ENCODE measurements at regions not wholly inside any gene's neighbourhood (a gene's known extent, or its start where the extent isn't known, plus 50 kb on each side); places are given as distances from the start of the nearest gene placed in this dataset.
"Not testable (repeated sequence)": the region's sequence is repeated elsewhere in the genome, so short reads cannot be mapped to it uniquely, and the experiment has no call there.

- Mint-ChIP-seq H3K27me3 (ENCODE audit: low read depth) (no peaks in the 10 kb centered on the region), H3K36me3 (ENCODE audit: low read depth) (peaks cover 10% of the 10 kb centered on the region), H3K27ac (no peak overlapping the region), H3K4me1 (ENCODE audit: low read depth) (peaks cover 17% of the 10 kb centered on the region), H3K4me3 (no peak overlapping the region), H3K9me3 (ENCODE audit: insufficient read depth) (peaks cover 12% of the 10 kb centered on the region)
- ChIA-PET CTCF (no interaction called here), POLR2A (no interaction called here)
- DNase-seq (no peak), ATAC-seq (no peak)
Measured at GRCh38 chrX:42414057-42414456, 363.9 kb downstream of the PPP1R2C start.

- H3K4me3 Mint-ChIP-seq, result peak overlapping the region; percentile 18
- ChIA-PET CTCF (no interaction called here), POLR2A (interaction anchor here (0.5 kb wide), 1 partner anchor 1169 kb away, joined by 3 read pairs; no protein-coding TSS in a partner anchor)
- H3K9me3 Mint-ChIP-seq (ENCODE audit: insufficient read depth), result peaks cover 3% of the 10 kb centered on the region
- no peak for DNase-seq
- H3K27ac Mint-ChIP-seq, result peak overlapping the region; percentile 71
- no peak for ATAC-seq
- peaks cover 18% of the 10 kb centered on the region for H3K4me1 Mint-ChIP-seq (ENCODE audit: low read depth)
- H3K36me3 Mint-ChIP-seq (ENCODE audit: low read depth), result no peaks in the 10 kb centered on the region
- H3K27me3 Mint-ChIP-seq (ENCODE audit: low read depth), result no peaks in the 10 kb centered on the region
Measured at GRCh38 chrX:42399632-42400024, 378.3 kb downstream of the PPP1R2C start.

GRCh38 chrX:42398967-42399631 lies 378.9 kb downstream of the PPP1R2C start:
- Mint-ChIP-seq H3K9me3 (ENCODE audit: insufficient read depth) (peaks cover 3% of the 10 kb centered on the region), H3K4me1 (ENCODE audit: low read depth) (peaks cover 18% of the 10 kb centered on the region), H3K4me3 (peak overlapping the region; percentile 18), H3K27ac (peak overlapping the region; percentile 71), H3K27me3 (ENCODE audit: low read depth) (no peaks in the 10 kb centered on the region), H3K36me3 (ENCODE audit: low read depth) (no peaks in the 10 kb centered on the region)
- POLR2A ChIA-PET, result interaction anchor here (0.5 kb wide), 1 partner anchor 1169 kb away, joined by 3 read pairs; no protein-coding TSS in a partner anchor
- peak; percentile 20 for DNase-seq
- ATAC-seq, result no peak
- CTCF ChIA-PET, result no interaction called here

DNA sequence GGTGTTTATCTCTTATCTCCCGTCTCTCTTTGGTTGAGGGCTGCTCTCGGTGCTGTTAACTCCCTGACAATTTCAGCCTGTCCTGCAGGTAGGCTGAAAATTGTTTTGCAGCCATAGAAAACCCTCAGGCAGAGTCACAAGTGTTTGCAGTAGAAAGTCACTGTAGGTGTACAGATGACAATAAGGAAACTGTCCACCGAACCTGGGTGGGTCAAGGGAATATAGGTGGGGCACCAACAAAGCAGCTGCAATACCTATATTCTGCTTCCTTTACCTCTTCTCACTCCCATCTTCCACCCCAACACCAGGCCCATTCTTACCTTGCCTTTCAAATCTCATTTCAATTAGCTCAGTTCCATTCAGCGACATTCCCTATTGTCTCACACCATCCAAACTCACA lies 381.8 kb downstream of the PPP1R2C start:
- Mint-ChIP-seq H3K9me3 (ENCODE audit: insufficient read depth) (peaks cover 3% of the 10 kb centered on the region), H3K36me3 (ENCODE audit: low read depth) (no peaks in the 10 kb centered on the region), H3K4me1 (ENCODE audit: low read depth) (peaks cover 23% of the 10 kb centered on the region), H3K27me3 (ENCODE audit: low read depth) (no peaks in the 10 kb centered on the region), H3K27ac (no peak overlapping the region), H3K4me3 (no peak overlapping the region)
- ATAC-seq (no peak), DNase-seq (no peak)
- ChIA-PET POLR2A (no interaction called here), CTCF (no interaction called here)

GRCh38 chrX:42392846-42393245 lies 385.1 kb downstream of the PPP1R2C start:
- no peak for ATAC-seq
- ChIA-PET CTCF (no interaction called here), POLR2A (no interaction called here)
- DNase-seq, result no peak
- H3K9me3 Mint-ChIP-seq (ENCODE audit: insufficient read depth), result peaks cover 3% of the 10 kb centered on the region
- no peak overlapping the region for H3K27ac Mint-ChIP-seq
- H3K27me3 Mint-ChIP-seq (ENCODE audit: low read depth), result no peaks in the 10 kb centered on the region
- H3K4me1 Mint-ChIP-seq (ENCODE audit: low read depth), result peaks cover 4% of the 10 kb centered on the region
- H3K36me3 Mint-ChIP-seq (ENCODE audit: low read depth), result no peaks in the 10 kb centered on the region
- no peak overlapping the region for H3K4me3 Mint-ChIP-seq

DNA sequence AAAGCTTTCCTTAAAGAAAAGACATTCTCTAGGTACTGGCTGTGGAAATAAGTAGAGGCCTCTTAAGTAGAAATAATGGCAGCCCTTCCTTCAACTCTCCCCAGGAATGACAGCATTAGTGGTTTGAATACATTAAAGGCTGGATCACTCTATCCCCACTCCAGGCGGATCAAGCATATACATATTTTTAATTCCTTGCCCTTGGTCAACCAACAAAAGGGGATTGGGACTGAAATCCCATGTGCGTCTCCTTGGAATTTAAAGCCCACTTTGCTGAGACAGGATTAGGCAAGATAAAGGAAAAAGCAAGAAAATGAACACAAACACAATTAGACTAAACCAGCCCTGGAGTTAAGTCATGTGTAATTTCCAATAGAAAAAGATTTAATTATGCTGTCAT lies 391.3 kb downstream of the PPP1R2C start:
- Mint-ChIP-seq H3K4me1 (ENCODE audit: low read depth) (no peaks in the 10 kb centered on the region), H3K27ac (no peak overlapping the region), H3K27me3 (ENCODE audit: low read depth) (no peaks in the 10 kb centered on the region), H3K36me3 (ENCODE audit: low read depth) (no peaks in the 10 kb centered on the region), H3K4me3 (no peak overlapping the region), H3K9me3 (ENCODE audit: insufficient read depth) (no peaks in the 10 kb centered on the region)
- POLR2A ChIA-PET, result no interaction called here
- DNase-seq, result no peak
- CTCF ChIA-PET, result no interaction called here
- no peak for ATAC-seq

GRCh38 chrX:42385730-42386129 lies 392.2 kb downstream of the PPP1R2C start:
- DNase-seq, result no peak
- Mint-ChIP-seq H3K36me3 (ENCODE audit: low read depth) (no peaks in the 10 kb centered on the region), H3K9me3 (ENCODE audit: insufficient read depth) (no peaks in the 10 kb centered on the region), H3K27me3 (ENCODE audit: low read depth) (no peaks in the 10 kb centered on the region), H3K27ac (no peak overlapping the region), H3K4me1 (ENCODE audit: low read depth) (no peaks in the 10 kb centered on the region), H3K4me3 (no peak overlapping the region)
- ATAC-seq, result no peak
- ChIA-PET POLR2A (no interaction called here), CTCF (no interaction called here)

DNA sequence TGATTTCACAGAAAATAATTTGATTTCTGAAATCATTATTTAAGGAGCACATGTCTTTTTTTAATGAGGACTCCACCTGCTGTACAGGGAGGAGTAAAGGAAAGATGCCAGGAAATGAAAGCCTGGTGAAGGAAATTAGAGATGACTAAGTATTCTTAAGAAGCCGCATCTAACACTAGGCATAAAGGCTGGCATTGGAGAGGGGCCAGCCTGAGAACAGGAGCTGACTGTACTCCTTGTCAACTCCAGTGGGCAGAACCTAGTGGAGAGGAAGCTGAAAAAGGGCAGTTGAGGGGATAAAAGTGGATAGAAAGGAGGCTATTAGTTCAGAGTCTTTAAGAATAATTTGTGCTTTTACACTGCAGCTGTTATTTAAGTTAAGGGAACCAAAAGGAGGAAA lies 393.0 kb downstream of the PPP1R2C start:
- DNase-seq, result no peak
- no peak overlapping the region for H3K4me3 Mint-ChIP-seq
- no peaks in the 10 kb centered on the region for H3K4me1 Mint-ChIP-seq (ENCODE audit: low read depth)
- ChIA-PET CTCF (no interaction called here), POLR2A (no interaction called here)
- H3K27me3 Mint-ChIP-seq (ENCODE audit: low read depth), result no peaks in the 10 kb centered on the region
- ATAC-seq, result no peak
- H3K27ac Mint-ChIP-seq, result no peak overlapping the region
- H3K36me3 Mint-ChIP-seq (ENCODE audit: low read depth), result no peaks in the 10 kb centered on the region
- H3K9me3 Mint-ChIP-seq (ENCODE audit: insufficient read depth), result no peaks in the 10 kb centered on the region

DNA sequence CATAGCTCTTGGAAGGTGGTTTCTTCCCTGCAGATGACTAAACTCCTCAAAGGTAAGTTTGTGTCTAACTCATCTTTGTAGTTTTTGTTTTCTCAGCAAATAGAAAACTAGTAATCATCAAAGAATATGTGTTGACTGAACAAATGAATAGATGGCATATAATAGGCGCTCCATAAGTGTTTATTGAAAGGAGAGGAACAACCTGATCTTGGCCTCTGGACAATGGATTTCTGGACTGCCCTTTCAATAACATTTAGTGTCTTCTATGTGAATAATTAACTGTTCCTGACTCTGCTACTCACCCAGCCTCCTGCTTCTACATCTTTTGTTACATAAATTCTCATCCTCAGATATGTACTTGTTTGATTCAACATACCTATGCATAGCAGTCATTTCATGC lies 399.1 kb downstream of the PPP1R2C start:
- no peaks in the 10 kb centered on the region for H3K4me1 Mint-ChIP-seq (ENCODE audit: low read depth)
- H3K4me3 Mint-ChIP-seq, result no peak overlapping the region
- ChIA-PET CTCF (no interaction called here), POLR2A (no interaction called here)
- no peaks in the 10 kb centered on the region for H3K9me3 Mint-ChIP-seq (ENCODE audit: insufficient read depth)
- no peaks in the 10 kb centered on the region for H3K36me3 Mint-ChIP-seq (ENCODE audit: low read depth)
- DNase-seq (no peak), ATAC-seq (no peak)
- H3K27me3 Mint-ChIP-seq (ENCODE audit: low read depth), result no peaks in the 10 kb centered on the region
- H3K27ac Mint-ChIP-seq, result no peak overlapping the region

DNA sequence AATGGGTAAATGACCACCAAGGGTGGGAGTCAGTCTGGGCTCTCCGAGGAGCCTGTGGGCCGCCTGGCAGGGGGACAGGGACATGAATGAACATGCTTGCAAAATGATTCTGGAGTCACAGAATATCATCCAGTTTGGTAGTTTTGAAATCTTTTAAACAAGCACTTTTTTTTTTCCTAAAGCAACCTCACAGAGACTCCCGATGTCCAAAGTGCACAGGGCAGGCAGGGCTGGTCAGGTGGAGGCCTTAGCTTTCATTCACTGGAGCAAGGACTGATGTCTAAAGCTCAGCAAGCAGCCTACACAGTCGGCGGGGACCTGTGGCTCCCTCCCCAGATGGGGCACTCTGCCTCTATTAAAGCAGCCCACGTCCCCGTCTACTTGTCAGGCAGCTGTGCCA lies 402.9 kb downstream of the PPP1R2C start:
- ChIA-PET POLR2A (no interaction called here), CTCF (no interaction called here)
- H3K4me3 Mint-ChIP-seq, result no peak overlapping the region

DNA sequence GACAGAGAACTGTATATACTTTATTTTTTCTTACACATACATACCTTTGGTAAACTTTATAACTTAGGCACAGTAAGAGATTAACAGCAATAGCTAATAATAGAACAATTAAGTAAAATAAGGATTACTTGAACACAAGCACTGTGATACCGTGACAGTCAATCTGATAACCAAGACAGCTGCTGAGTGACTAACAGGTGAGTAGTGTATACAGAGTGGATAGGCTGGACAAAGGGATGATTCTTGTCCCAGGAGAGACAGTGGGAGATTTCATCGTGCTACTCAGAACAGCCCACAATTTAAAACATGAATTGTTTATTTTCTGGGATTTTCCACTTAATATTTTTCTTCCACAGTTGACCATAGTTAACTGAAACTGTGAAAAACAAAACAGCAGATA lies 411.8 kb downstream of the PPP1R2C start:
- Mint-ChIP-seq H3K27me3 (ENCODE audit: low read depth) (no peaks in the 10 kb centered on the region), H3K9me3 (ENCODE audit: insufficient read depth) (no peaks in the 10 kb centered on the region), H3K36me3 (ENCODE audit: low read depth) (no peaks in the 10 kb centered on the region), H3K4me1 (ENCODE audit: low read depth) (no peaks in the 10 kb centered on the region), H3K4me3 (no peak overlapping the region), H3K27ac (no peak overlapping the region)
- DNase-seq (no peak), ATAC-seq (no peak)
- POLR2A ChIA-PET, result no interaction called here
- CTCF ChIA-PET, result no interaction called here

More for the DNA sequence above, 402.9 kb downstream of the PPP1R2C start:
- Mint-ChIP-seq H3K4me1 (ENCODE audit: low read depth) (no peaks in the 10 kb centered on the region), H3K27ac (no peak overlapping the region), H3K9me3 (ENCODE audit: insufficient read depth) (no peaks in the 10 kb centered on the region), H3K36me3 (ENCODE audit: low read depth) (no peaks in the 10 kb centered on the region), H3K27me3 (ENCODE audit: low read depth) (no peaks in the 10 kb centered on the region)
- ATAC-seq (no peak), DNase-seq (no peak)

DNA sequence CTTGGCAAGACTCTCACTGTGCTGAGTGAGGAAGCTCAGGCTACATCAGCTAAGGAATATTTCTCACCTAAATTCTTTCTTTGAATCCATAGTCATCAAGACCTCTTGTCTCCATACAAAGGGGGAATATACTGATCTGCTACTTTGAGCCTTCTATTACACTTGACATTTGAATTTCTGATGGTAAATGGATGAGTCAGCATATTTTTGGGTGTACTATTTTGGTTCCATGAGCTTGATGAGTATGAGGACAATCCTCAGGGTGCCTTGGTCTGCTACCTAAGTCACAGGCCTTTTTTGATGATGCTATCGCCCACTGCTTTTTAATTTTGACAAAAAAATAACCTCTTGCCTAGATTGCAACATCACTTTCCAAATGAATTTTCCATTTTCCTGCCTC lies 415.7 kb downstream of the PPP1R2C start:
- Mint-ChIP-seq H3K27ac (no peak overlapping the region), H3K4me1 (ENCODE audit: low read depth) (no peaks in the 10 kb centered on the region), H3K9me3 (ENCODE audit: insufficient read depth) (no peaks in the 10 kb centered on the region), H3K27me3 (ENCODE audit: low read depth) (no peaks in the 10 kb centered on the region), H3K36me3 (ENCODE audit: low read depth) (no peaks in the 10 kb centered on the region), H3K4me3 (no peak overlapping the region)
- DNase-seq (no peak), ATAC-seq (no peak)
- ChIA-PET POLR2A (no interaction called here), CTCF (interaction anchor here (0.5 kb wide), 1 partner anchor 32 kb away, joined by 3 read pairs; no protein-coding TSS in a partner anchor)

DNA sequence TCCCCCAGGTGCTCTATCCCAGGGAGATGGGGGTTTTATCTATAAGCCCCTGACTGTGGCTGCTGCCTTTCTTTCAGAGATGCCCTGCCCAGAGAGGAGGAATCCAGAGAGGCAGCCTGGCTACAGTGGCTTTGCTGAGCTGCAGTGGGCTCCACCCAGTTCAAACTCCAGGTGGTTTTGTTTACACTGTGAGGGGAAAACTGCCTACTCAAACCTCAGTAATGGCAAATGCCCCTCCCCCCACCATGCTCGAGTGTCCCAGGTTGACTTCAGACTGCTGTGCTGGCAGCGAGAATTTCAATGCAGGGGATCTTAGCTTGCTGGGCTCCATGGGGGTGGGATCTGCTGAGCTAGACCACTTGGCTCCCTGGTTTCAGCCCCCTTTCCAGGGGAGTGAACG lies 419.6 kb upstream of the CASK start:
- H3K4me3 Mint-ChIP-seq; DNase-seq; H3K27ac Mint-ChIP-seq; H3K4me1 Mint-ChIP-seq (ENCODE audit: low read depth); H3K27me3 Mint-ChIP-seq (ENCODE audit: low read depth); H3K36me3 Mint-ChIP-seq (ENCODE audit: low read depth); H3K9me3 Mint-ChIP-seq (ENCODE audit: insufficient read depth); POLR2A ChIA-PET; ATAC-seq; CTCF ChIA-PET: not testable (repeated sequence)

Measured in activated CD8-positive, alpha-beta T cell treated with anti-CD3 and anti-CD28 coated beads, Interleukin-2, amount 10 ng/mL, durations not matched to agents 7 days and 5 days (primary cell).